ENCODE measurements at regions not wholly inside any gene's neighbourhood (a gene's known extent, or its start where the extent isn't known, plus 50 kb on each side); places are given as distances from the start of the nearest gene placed in this dataset.

GRCh38 chr18:44543387-44543786, 137.3 kb upstream of the SETBP1 start:
- no peak overlapping the region for H3K27ac Mint-ChIP-seq
- H3K27me3 Mint-ChIP-seq, result no peaks in the 10 kb centered on the region
- H3K36me3 Mint-ChIP-seq, result no peaks in the 10 kb centered on the region
- POLR2A ChIA-PET, result no interaction called here
- H3K4me3 Mint-ChIP-seq, result no peak overlapping the region
- ATAC-seq (no peak), DNase-seq (no peak)
- peaks cover 0 to 7% (median 1%) of the 10 kb centered on the region in 4 donors for H3K4me1 Mint-ChIP-seq
- H3K9me3 Mint-ChIP-seq, result no peaks in the 10 kb centered on the region

- ATAC-seq, result no peak
- Mint-ChIP-seq H3K27me3 (no peaks in the 10 kb centered on the region), H3K27ac (no peak overlapping the region), H3K36me3 (no peaks in the 10 kb centered on the region), H3K4me3 (no peak overlapping the region), H3K9me3 (no peaks in the 10 kb centered on the region), H3K4me1 (peaks cover 3 to 23% (median 12%) of the 10 kb centered on the region in 4 donors)
- DNase-seq, result no peak
- POLR2A ChIA-PET, result no interaction called here
Measured at GRCh38 chr18:44545359-44545985, 135.2 kb upstream of the SETBP1 start.

GRCh38 chr18:44546954-44547353, 133.7 kb upstream of the SETBP1 start:
- Mint-ChIP-seq H3K27me3 (no peaks in the 10 kb centered on the region), H3K4me3 (no peak overlapping the region), H3K9me3 (no peaks in the 10 kb centered on the region), H3K4me1 (peaks cover 3 to 23% (median 12%) of the 10 kb centered on the region in 4 donors), H3K27ac (no peak overlapping the region), H3K36me3 (no peaks in the 10 kb centered on the region)
- POLR2A ChIA-PET, result no interaction called here
- no peak for DNase-seq
- ATAC-seq, result no peak

GRCh38 chr18:44548291-44549221, 132.1 kb upstream of the SETBP1 start:
- H3K4me3 Mint-ChIP-seq, result no peak overlapping the region
- POLR2A ChIA-PET, result no interaction called here
- peaks cover 3 to 23% (median 12%) of the 10 kb centered on the region in 4 donors for H3K4me1 Mint-ChIP-seq
- no peaks in the 10 kb centered on the region for H3K27me3 Mint-ChIP-seq
- H3K27ac Mint-ChIP-seq, result peak overlapping the region in 1 of 10 donors; percentile 11
- ATAC-seq (no peak), DNase-seq (no peak)
- no peaks in the 10 kb centered on the region for H3K36me3 Mint-ChIP-seq
- H3K9me3 Mint-ChIP-seq, result no peaks in the 10 kb centered on the region

GRCh38 chr18:44552706-44553105, 128.0 kb upstream of the SETBP1 start:
- Mint-ChIP-seq H3K36me3 (no peaks in the 10 kb centered on the region), H3K27ac (no peak overlapping the region), H3K27me3 (peaks cover 0 to 2% (median 0%) of the 10 kb centered on the region in 5 donors), H3K4me1 (peaks cover 3 to 20% (median 12%) of the 10 kb centered on the region in 4 donors), H3K9me3 (no peaks in the 10 kb centered on the region), H3K4me3 (no peak overlapping the region)
- POLR2A ChIA-PET, result no interaction called here
- ATAC-seq (no peak), DNase-seq (no peak)

GRCh38 chr18:44556296-44556695, 124.4 kb upstream of the SETBP1 start:
- POLR2A ChIA-PET, result no interaction called here
- Mint-ChIP-seq H3K27me3 (peaks cover 0 to 2% (median 0%) of the 10 kb centered on the region in 5 donors), H3K4me3 (no peak overlapping the region), H3K36me3 (no peaks in the 10 kb centered on the region), H3K27ac (peak overlapping the region in 1 of 10 donors; percentile 34), H3K9me3 (no peaks in the 10 kb centered on the region), H3K4me1 (no peaks in the 10 kb centered on the region)
- peak in 1 of 2 donors; percentile 22 for ATAC-seq
- DNase-seq, result no peak

GRCh38 chr18:44557616-44558151, 123.0 kb upstream of the SETBP1 start:
- ATAC-seq (no peak), DNase-seq (no peak)
- H3K4me1 Mint-ChIP-seq, result no peaks in the 10 kb centered on the region
- no peaks in the 10 kb centered on the region for H3K9me3 Mint-ChIP-seq
- H3K27ac Mint-ChIP-seq, result no peak overlapping the region
- H3K36me3 Mint-ChIP-seq, result no peaks in the 10 kb centered on the region
- peaks cover 0 to 2% (median 0%) of the 10 kb centered on the region in 5 donors for H3K27me3 Mint-ChIP-seq
- no peak overlapping the region for H3K4me3 Mint-ChIP-seq
- POLR2A ChIA-PET, result no interaction called here

GRCh38 chr18:44558767-44559166, 121.9 kb upstream of the SETBP1 start:
- no peaks in the 10 kb centered on the region for H3K4me1 Mint-ChIP-seq
- no peaks in the 10 kb centered on the region for H3K9me3 Mint-ChIP-seq
- POLR2A ChIA-PET, result no interaction called here
- DNase-seq, result no peak
- no peak overlapping the region for H3K4me3 Mint-ChIP-seq
- ATAC-seq, result no peak
- no peaks in the 10 kb centered on the region for H3K36me3 Mint-ChIP-seq
- no peak overlapping the region for H3K27ac Mint-ChIP-seq
- peaks cover 0 to 2% (median 0%) of the 10 kb centered on the region in 5 donors for H3K27me3 Mint-ChIP-seq

GRCh38 chr18:44562986-44563385, 117.7 kb upstream of the SETBP1 start:
- Mint-ChIP-seq H3K4me1 (no peaks in the 10 kb centered on the region), H3K36me3 (no peaks in the 10 kb centered on the region), H3K4me3 (no peak overlapping the region), H3K9me3 (peaks cover 0 to 2% (median 0%) of the 10 kb centered on the region in 9 donors), H3K27me3 (no peaks in the 10 kb centered on the region), H3K27ac (no peak overlapping the region)
- no peak for ATAC-seq
- no peak for DNase-seq
- POLR2A ChIA-PET, result no interaction called here

- POLR2A ChIA-PET, result no interaction called here
- H3K27ac Mint-ChIP-seq, result no peak overlapping the region
- no peaks in the 10 kb centered on the region for H3K36me3 Mint-ChIP-seq
- H3K27me3 Mint-ChIP-seq, result no peaks in the 10 kb centered on the region
- DNase-seq, result no peak
- no peak for ATAC-seq
- no peaks in the 10 kb centered on the region for H3K4me1 Mint-ChIP-seq
- peaks cover 0 to 2% (median 0%) of the 10 kb centered on the region in 9 donors for H3K9me3 Mint-ChIP-seq
- no peak overlapping the region for H3K4me3 Mint-ChIP-seq
Measured at GRCh38 chr18:44564922-44565321, 115.8 kb upstream of the SETBP1 start.

- POLR2A ChIA-PET, result no interaction called here
- ATAC-seq, result no peak
Measured at GRCh38 chr18:44568342-44568741, 112.3 kb upstream of the SETBP1 start.

GRCh38 chr18:44568986-44569385, 111.7 kb upstream of the SETBP1 start:
- DNase-seq, result no peak
- H3K36me3 Mint-ChIP-seq, result no peaks in the 10 kb centered on the region
- no peaks in the 10 kb centered on the region for H3K27me3 Mint-ChIP-seq
- POLR2A ChIA-PET, result no interaction called here
- ATAC-seq, result no peak
- no peak overlapping the region for H3K27ac Mint-ChIP-seq
- no peak overlapping the region for H3K4me3 Mint-ChIP-seq
- H3K4me1 Mint-ChIP-seq, result no peaks in the 10 kb centered on the region
- H3K9me3 Mint-ChIP-seq, result peaks cover 0 to 2% (median 0%) of the 10 kb centered on the region in 9 donors

More at GRCh38 chr18:44568342-44568741, 112.3 kb upstream of the SETBP1 start:
- Mint-ChIP-seq H3K27me3 (no peaks in the 10 kb centered on the region), H3K36me3 (no peaks in the 10 kb centered on the region), H3K27ac (no peak overlapping the region), H3K4me1 (no peaks in the 10 kb centered on the region), H3K9me3 (peaks cover 0 to 2% (median 0%) of the 10 kb centered on the region in 9 donors), H3K4me3 (no peak overlapping the region)
- no peak for DNase-seq

- POLR2A ChIA-PET, result no interaction called here
- Mint-ChIP-seq H3K27me3 (no peaks in the 10 kb centered on the region), H3K4me3 (no peak overlapping the region), H3K4me1 (no peaks in the 10 kb centered on the region), H3K27ac (no peak overlapping the region), H3K36me3 (no peaks in the 10 kb centered on the region), H3K9me3 (peaks cover 0 to 2% (median 0%) of the 10 kb centered on the region in 9 donors)
- DNase-seq (no peak), ATAC-seq (no peak)
Measured at GRCh38 chr18:44569391-44570055, 111.2 kb upstream of the SETBP1 start.
